ENCODE measurements at regions not wholly inside any gene's neighbourhood (a gene's known extent, or its start where the extent isn't known, plus 50 kb on each side); places are given as distances from the start of the nearest gene placed in this dataset.
"Not testable (repeated sequence)": the region's sequence is repeated elsewhere in the genome, so short reads cannot be mapped to it uniquely, and the experiment has no call there.

DNA sequence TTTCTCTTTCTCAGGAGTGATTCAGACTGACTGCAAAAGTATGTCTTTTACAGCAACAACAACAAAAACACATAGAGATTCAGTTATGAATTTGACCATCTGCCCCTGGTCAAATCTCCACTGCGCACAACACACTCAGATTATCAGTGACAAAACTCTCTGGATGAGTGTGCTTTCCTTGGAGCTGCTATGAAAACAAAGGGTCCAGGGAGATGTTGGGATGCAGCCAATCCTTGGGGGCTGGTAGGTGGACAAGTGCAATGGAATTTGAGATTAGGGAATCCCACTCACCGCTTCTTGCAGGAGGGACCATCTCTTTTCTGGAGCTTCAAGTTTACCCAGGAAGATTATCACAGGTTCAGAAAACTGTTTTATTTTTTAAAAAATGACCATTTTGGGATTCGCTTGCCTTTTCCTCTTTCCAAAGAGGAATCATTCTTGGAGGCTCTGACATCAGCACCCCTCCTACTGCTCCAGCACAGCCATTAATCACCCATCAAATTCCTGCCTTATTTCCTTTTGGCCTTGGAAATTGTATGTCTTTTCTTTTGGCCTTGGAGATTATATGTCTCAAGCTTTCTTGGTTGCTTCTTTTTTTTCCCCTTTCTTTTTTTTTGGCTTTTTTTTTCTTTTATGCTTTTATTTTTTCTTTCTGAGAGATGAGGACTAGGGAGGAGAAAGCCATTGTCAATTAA is 311.8 kb downstream of the TSHZ3 start:
- no peak for DNase-seq (ENCODE audit: low spot score)

DNA sequence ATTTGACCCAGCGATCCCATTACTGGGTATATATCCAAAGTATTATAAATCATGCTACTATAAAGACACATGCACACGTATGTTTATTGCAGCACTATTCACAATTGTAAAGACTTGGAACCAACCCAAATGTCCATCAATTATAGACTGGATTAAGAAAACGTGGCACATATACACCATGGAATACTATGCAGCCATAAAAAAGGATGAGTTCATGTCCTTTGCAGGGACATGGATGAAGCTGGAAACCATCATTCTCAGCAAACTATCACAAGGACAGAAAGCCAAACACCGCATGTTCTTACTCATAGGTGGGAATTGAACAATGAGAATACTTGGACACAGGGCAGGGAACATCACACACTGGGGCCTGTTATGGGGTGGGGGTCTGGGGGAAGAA is 317.8 kb downstream of the TSHZ3 start:
- not testable (repeated sequence) for DNase-seq (ENCODE audit: low spot score)

DNA sequence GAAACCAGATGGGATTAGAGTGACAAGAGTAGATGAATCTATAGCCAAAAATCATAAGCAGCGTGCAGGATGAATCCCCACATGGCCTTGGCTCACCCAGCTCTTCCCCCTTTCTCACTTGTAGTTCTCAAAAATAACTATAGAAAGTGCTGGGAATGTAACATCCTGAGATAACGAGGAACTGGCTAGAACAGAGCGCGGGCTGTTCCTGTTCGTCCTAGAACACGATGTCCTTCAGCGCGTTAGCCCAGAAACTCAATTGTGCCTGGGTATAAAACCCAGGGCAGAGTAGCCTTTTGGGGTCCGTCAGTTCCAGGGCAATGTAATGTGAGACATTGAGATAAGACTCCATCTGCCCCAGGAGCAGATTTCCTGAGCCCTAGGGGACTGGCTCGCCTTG is 326.2 kb downstream of the TSHZ3 start:
- no peak for DNase-seq (ENCODE audit: low spot score)

DNA sequence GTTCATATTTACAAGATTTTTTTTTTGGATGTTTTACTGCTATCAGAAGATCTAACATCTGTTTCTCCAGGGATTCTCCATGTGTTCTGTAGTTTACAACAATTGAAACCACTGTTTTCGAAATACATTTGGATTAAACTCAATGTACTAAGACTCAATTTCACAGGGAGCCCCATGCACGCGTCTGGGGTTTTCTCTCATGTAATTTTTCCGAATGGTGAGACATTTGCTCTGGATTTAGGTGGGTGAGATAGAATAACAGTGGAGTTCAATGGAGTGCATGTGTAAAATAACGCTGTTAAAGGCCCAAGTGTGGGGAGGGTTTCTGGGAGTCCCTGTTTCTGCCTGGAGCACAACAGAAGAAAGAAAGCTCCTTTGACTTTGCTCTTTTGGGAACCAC is 330.3 kb downstream of the TSHZ3 start:
- DNase-seq (ENCODE audit: low spot score), result no peak

DNA sequence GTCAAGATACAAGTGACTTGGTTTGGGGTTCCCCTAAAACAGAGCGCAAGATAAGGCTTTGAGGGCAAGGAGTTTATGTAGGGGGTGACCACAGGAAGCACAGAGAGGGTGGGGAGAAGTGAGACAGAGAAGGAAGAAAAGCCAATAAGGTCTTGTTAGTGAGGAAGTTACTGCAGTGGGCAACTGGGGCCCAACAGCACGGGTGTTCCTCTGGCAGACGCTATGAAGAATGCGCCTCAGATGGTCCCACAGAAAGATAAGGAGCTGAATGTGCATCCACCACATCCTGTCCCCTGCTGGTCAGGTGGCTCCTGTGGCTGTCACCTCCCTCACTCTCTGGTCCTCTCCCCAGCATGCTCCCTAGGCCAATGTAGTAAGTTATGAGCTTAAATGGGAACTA is 333.5 kb downstream of the TSHZ3 start:
- no peak for DNase-seq (ENCODE audit: low spot score)

GRCh38 chr19:31014668-31015067 is 334.6 kb downstream of the TSHZ3 start:
- DNase-seq (ENCODE audit: low spot score), result no peak

DNA sequence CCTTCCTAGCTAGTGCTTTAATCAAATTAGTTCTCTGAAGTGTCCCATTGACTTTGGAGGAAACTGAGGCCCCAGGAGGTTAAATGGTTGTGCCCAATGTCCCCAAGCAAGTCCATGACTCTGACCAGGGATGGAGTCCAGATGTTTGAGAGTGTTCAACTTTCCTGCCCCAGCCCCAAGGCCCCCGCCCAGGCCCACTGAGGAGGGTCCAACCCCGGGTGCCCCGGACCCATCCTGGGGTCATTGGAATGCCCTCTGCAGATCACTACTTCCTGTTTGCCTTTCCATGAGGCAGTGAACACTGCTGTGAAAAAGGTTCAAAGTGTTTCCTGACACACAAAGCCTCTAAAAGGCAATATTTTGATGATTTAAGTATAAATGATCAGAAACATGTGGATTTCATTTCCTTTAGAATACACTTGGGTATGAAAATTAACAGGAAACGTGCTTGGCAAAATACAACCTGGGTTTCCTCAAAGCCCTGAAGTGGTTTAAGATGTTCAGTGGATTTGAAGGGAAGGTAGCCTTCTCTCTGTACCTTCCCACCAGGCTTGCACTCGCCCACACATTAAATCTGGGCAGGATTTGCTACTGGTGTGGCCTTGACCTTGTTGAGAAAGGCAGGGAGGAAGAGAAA is 335.7 kb downstream of the TSHZ3 start:
- no peak for DNase-seq (ENCODE audit: low spot score)

DNA sequence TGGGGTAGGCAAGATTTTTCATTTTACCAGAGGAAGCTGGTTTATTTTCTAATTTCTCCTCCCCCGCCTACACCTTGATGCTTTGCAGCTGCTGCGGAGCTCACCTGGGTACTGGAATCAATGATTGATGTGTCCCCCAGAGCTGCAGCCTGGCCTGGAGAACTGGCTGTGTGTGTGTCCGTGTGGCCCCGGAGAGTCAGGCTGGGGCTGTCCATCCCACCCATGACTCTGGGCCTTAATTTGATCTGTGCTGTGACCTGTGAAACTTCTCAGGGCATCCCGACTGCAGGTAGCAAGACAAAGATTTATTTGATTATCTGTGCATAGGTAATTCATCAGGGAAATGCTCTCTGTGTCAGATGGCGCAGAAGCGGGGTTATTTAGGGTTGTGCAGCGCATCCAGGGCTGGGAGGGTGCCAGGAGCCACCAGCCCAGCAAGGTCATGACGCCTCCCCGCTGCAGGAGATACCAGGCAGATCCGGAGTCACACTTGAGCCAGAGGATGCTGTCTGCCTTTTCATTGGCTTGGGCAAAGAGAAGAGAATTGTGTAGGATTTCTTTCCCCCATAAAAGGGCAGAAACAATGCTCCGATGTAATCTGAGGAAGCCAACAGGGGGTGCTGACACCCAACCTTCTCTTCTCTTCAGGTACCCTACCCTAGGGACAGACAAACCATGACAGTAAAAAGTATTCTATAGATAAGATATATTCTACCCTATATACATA is 346.6 kb downstream of the TSHZ3 start:
- no peak for DNase-seq (ENCODE audit: low spot score)

DNA sequence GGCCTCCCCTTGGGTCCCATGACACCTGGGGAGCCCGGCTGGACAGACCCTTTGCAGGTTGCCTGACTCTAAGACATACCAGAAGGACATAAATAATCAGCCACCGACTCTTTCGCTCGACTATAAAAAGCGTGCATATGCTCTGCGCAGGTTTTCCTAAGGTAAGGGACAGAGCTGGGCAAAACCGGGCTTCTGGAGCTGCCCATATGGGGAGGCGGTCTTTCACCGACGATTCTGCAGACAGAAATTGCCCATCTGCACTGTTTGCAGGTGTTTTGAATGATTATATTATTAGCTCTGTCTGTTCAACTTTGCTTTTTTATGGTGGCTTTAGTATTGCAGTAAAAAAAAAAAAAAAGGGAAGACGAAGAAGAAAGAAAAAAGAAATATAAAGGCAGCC is 347.2 kb downstream of the TSHZ3 start:
- DNase-seq (ENCODE audit: low spot score), result no peak

DNA sequence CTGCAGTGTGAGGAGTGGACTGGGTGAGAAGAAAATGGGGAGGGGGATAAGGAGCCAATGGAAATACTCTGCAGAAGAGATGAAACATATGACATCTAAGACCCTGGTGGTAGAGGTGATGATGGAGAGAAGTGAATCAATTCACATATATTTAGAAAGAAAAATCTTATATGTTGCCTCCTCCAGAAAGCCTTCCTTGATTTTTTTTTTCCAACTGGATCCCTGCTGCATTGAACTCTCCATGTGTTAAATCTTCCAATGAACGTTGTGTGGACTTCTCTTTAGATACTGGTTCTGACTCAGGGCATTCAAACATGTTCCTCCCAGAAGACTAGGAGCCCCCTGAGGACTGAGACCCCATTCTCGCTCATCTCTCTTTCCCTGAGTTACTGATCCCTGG is 348.3 kb downstream of the TSHZ3 start:
- DNase-seq (ENCODE audit: low spot score), result no peak

GRCh38 chr19:30999726-31000125 is 349.5 kb downstream of the TSHZ3 start:
- DNase-seq (ENCODE audit: low spot score), result no peak

GRCh38 chr19:30997222-30997621 is 352.0 kb downstream of the TSHZ3 start:
- DNase-seq (ENCODE audit: low spot score), result no peak

GRCh38 chr19:30978639-30979038 is 370.6 kb downstream of the TSHZ3 start:
- no peak for DNase-seq (ENCODE audit: low spot score)

- DNase-seq (ENCODE audit: low spot score), result no peak
Observed at GRCh38 chr19:30969591-30969990, 379.6 kb downstream of the TSHZ3 start.

GRCh38 chr19:30968841-30969399 is 380.3 kb downstream of the TSHZ3 start:
- DNase-seq (ENCODE audit: low spot score), result no peak

- no peak for DNase-seq (ENCODE audit: low spot score)
Observed at GRCh38 chr19:30968210-30968609, 381.0 kb downstream of the TSHZ3 start.

DNA sequence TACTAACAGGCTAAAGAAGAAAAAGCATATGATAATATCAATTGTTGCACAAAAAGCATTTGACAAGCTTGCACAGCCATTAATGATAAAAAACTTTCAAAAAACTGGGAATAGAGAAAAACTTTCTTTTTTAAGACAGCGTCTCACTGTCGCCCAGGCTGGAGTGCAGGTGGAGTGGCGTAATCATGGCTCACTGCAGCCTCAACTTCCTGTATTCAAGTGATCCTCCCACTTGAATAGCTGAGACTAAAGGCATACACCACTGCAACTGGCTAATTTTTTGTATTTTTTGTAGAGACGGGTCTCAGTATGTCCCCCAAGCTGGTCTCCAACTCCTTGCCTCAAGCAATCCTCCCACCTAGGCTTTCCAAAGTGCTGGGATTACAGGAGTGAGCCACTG is 382.8 kb downstream of the TSHZ3 start:
- no peak for DNase-seq (ENCODE audit: low spot score)

GRCh38 chr19:30959011-30959410 is 390.2 kb downstream of the TSHZ3 start:
- no peak for DNase-seq (ENCODE audit: low spot score)

- DNase-seq (ENCODE audit: low spot score), result no peak
Observed at GRCh38 chr19:30955112-30956104, 393.8 kb downstream of the TSHZ3 start.

GRCh38 chr19:30944276-30944932 is 404.8 kb downstream of the TSHZ3 start:
- not testable (repeated sequence) for DNase-seq (ENCODE audit: low spot score)
